ENCODE measurements at regions not wholly inside any gene's neighbourhood (a gene's known extent, or its start where the extent isn't known, plus 50 kb on each side); places are given as distances from the start of the nearest gene placed in this dataset.

- TF ChIP-seq, protein P1, sequence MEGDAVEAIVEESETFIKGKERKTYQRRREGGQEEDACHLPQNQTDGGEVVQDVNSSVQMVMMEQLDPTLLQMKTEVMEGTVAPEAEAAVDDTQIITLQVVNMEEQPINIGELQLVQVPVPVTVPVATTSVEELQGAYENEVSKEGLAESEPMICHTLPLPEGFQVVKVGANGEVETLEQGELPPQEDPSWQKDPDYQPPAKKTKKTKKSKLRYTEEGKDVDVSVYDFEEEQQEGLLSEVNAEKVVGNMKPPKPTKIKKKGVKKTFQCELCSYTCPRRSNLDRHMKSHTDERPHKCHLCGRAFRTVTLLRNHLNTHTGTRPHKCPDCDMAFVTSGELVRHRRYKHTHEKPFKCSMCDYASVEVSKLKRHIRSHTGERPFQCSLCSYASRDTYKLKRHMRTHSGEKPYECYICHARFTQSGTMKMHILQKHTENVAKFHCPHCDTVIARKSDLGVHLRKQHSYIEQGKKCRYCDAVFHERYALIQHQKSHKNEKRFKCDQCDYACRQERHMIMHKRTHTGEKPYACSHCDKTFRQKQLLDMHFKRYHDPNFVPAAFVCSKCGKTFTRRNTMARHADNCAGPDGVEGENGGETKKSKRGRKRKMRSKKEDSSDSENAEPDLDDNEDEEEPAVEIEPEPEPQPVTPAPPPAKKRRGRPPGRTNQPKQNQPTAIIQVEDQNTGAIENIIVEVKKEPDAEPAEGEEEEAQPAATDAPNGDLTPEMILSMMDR (IDR thresholded peaks at IDR 0.05): no peak
- TF ChIP-seq POLR2A (IDR thresholded peaks at IDR 0.05): no peak
These were observed 1197.5 kb upstream of the TENM4 start for GRCh38 chr11:80638296-80638695.

Measured in adrenal gland (tissue), 5 donors.